Natural killer cell (primary cell): ENCODE measurements at regions not wholly inside any gene's neighbourhood (a gene's known extent, or its start where the extent isn't known, plus 50 kb on each side); places are given as distances from the start of the nearest gene placed in this dataset.

ENCODE experiments used
- ATAC-seq, 3 donors: fragments of 150-1000 bp in 2 of 3; fragments of 200-7000 bp in 1 of 3; cut with Tn5 transposase; 1 replicate in 1 of 3; 2 replicates in 2 of 3; pipeline ENCODE4 v1.10.0; 2021; ENCODE audit warnings: mild to moderate bottlenecking in 2 of 3, moderate library complexity in 2 of 3
- DNase-seq, 2 donors: peaks; one replicate each; pipeline versions ENCODE4 v3.0.0 to v3.0.0-alpha.2; 2013 to 2021; ENCODE audit warnings: mixed read lengths in 1 of 2
- H3K27ac ChIP-seq: one replicate; pipeline ENCODE4 v1.5.1; 2013; ENCODE audit warnings: mild to moderate bottlenecking, low read length
- H3K27me3 ChIP-seq: one replicate; pipeline ENCODE4 v1.6.1; 2013; ENCODE audit warnings: low read length; ENCODE audit not compliant: control insufficient read depth, insufficient read depth
- H3K36me3 ChIP-seq: one replicate; pipeline ENCODE4 v1.6.1; 2013; ENCODE audit warnings: low read length; ENCODE audit not compliant: control insufficient read depth, insufficient read depth
- H3K4me1 ChIP-seq: one replicate; pipeline ENCODE4 v1.6.1; 2013; ENCODE audit warnings: low read length; ENCODE audit not compliant: control insufficient read depth, insufficient read depth
- H3K4me3 ChIP-seq: one replicate; pipeline ENCODE4 v1.5.1; 2013; ENCODE audit warnings: low read length
- H3K9me3 ChIP-seq: one replicate; pipeline ENCODE4 v1.6.1; 2013; ENCODE audit warnings: low read length; ENCODE audit not compliant: control insufficient read depth, insufficient read depth
- H3K27ac Mint-ChIP-seq, 2 donors: one replicate each; pipeline ENCODE4 v1.8.0; 2022; ENCODE audit warnings: mild to moderate bottlenecking in 2 of 2, mixed read lengths in 2 of 2, moderate library complexity in 1 of 2
- H3K27me3 Mint-ChIP-seq, 2 donors: one replicate each; pipeline ENCODE4 v1.8.0; 2022; ENCODE audit warnings: low read depth in 2 of 2, mixed read lengths in 2 of 2
- H3K36me3 Mint-ChIP-seq: one replicate; pipeline ENCODE4 v1.8.0; 2022; ENCODE audit warnings: mixed read lengths
- H3K4me1 Mint-ChIP-seq, 2 donors: one replicate each; pipeline ENCODE4 v1.8.0; 2022; ENCODE audit warnings: mixed read lengths in 2 of 2
- H3K4me3 Mint-ChIP-seq: one replicate; pipeline ENCODE4 v1.8.0; 2022; ENCODE audit warnings: mild to moderate bottlenecking, moderate library complexity, mixed read lengths
- H3K9me3 Mint-ChIP-seq, 2 donors: one replicate each; pipeline ENCODE4 v1.8.0; 2022; ENCODE audit warnings: mixed read lengths in 2 of 2
- CTCF ChIP-seq: fragments of 200-600 bp; IDR thresholded peaks from one replicate; pipeline ENCODE4 v1.8.0; 2022; ENCODE audit warnings: antibody characterized with exemption
- WGBS: methylation state at CpG from one replicate; pipeline ENCODE4 v1.1.7; 2013; ENCODE audit warnings: missing lambda C conversion rate; ENCODE audit not compliant: insufficient coverage; 5-methylcytosine and 5-hydroxymethylcytosine counted together
- intact Hi-C: fragments of 100-400 bp; cut with micrococcal nuclease; formaldehyde crosslinking; loops from one replicate; pipeline ENCODE4 v1.14.2; 2022

GRCh38 chr3:106302451-106303221 is 433.8 kb upstream of the CBLB start:
- no peak overlapping the region for H3K4me3 Mint-ChIP-seq
- intact Hi-C loops = no loop called here
- no peaks in the 10 kb centered on the region for H3K9me3 ChIP-seq
- no peaks in the 10 kb centered on the region for H3K36me3 Mint-ChIP-seq
- ATAC-seq = no peak
- peak in 1 of 2 donors; percentile 33 for DNase-seq
- H3K27me3 ChIP-seq = no peaks in the 10 kb centered on the region
- no peaks in the 10 kb centered on the region for H3K9me3 Mint-ChIP-seq
- TF ChIP-seq CTCF = no peak
- H3K27ac Mint-ChIP-seq = no peak overlapping the region
- no peaks in the 10 kb centered on the region for H3K36me3 ChIP-seq
- H3K4me3 ChIP-seq = no peak overlapping the region
- WGBS = 51% methylated on average over 5 of the region's 5 CpGs
- H3K4me1 ChIP-seq = no peaks in the 10 kb centered on the region
- H3K4me1 Mint-ChIP-seq = peaks cover 12 to 14% of the 10 kb centered on the region in 2 donors
- H3K27ac ChIP-seq = no peak overlapping the region
- H3K27me3 Mint-ChIP-seq = no peaks in the 10 kb centered on the region

- ATAC-seq = no peak
- intact Hi-C loops = no loop called here
- no peak overlapping the region for H3K4me3 Mint-ChIP-seq
Observed at GRCh38 chr3:106303766-106304165, 435.0 kb upstream of the CBLB start.

GRCh38 chr3:106305127-106305526 is 436.3 kb upstream of the CBLB start:
- ATAC-seq (no peak), DNase-seq (no peak)
- Histone ChIP-seq H3K27me3 (no peaks in the 10 kb centered on the region), H3K9me3 (no peaks in the 10 kb centered on the region), H3K4me1 (no peaks in the 10 kb centered on the region), H3K36me3 (no peaks in the 10 kb centered on the region), H3K4me3 (no peak overlapping the region), H3K27ac (no peak overlapping the region)
- Mint-ChIP-seq H3K4me1 (peaks cover 5% of the 10 kb centered on the region in 2 donors), H3K27me3 (no peaks in the 10 kb centered on the region), H3K36me3 (no peaks in the 10 kb centered on the region), H3K27ac (no peak overlapping the region), H3K4me3 (no peak overlapping the region), H3K9me3 (no peaks in the 10 kb centered on the region)
- WGBS = 89% methylated on average over 2 of the region's 2 CpGs
- intact Hi-C loops = no loop called here
- TF ChIP-seq CTCF = no peak

More at GRCh38 chr3:106303766-106304165, 435.0 kb upstream of the CBLB start:
- H3K36me3 ChIP-seq = no peaks in the 10 kb centered on the region
- H3K27me3 ChIP-seq = no peaks in the 10 kb centered on the region
- no peaks in the 10 kb centered on the region for H3K4me1 ChIP-seq
- H3K27me3 Mint-ChIP-seq = no peaks in the 10 kb centered on the region
- DNase-seq = no peak
- H3K36me3 Mint-ChIP-seq = no peaks in the 10 kb centered on the region
- no peak overlapping the region for H3K4me3 ChIP-seq
- H3K9me3 Mint-ChIP-seq = no peaks in the 10 kb centered on the region
- H3K27ac Mint-ChIP-seq = no peak overlapping the region
- peaks cover 12 to 14% of the 10 kb centered on the region in 2 donors for H3K4me1 Mint-ChIP-seq
- no peaks in the 10 kb centered on the region for H3K9me3 ChIP-seq
- H3K27ac ChIP-seq = no peak overlapping the region
- TF ChIP-seq CTCF = no peak

GRCh38 chr3:106305882-106306435 is 437.1 kb upstream of the CBLB start:
- Histone ChIP-seq H3K4me1 (no peaks in the 10 kb centered on the region), H3K27me3 (no peaks in the 10 kb centered on the region), H3K36me3 (no peaks in the 10 kb centered on the region), H3K9me3 (no peaks in the 10 kb centered on the region), H3K4me3 (no peak overlapping the region), H3K27ac (no peak overlapping the region)
- H3K9me3 Mint-ChIP-seq = no peaks in the 10 kb centered on the region
- 97% methylated on average over 1 of the region's 1 CpG for WGBS
- no peak overlapping the region for H3K27ac Mint-ChIP-seq
- H3K36me3 Mint-ChIP-seq = no peaks in the 10 kb centered on the region
- no peak overlapping the region for H3K4me3 Mint-ChIP-seq
- no peaks in the 10 kb centered on the region for H3K27me3 Mint-ChIP-seq
- peaks cover 5% of the 10 kb centered on the region in 2 donors for H3K4me1 Mint-ChIP-seq
- intact Hi-C loops = no loop called here
- ATAC-seq (no peak), DNase-seq (no peak)
- no peak for TF ChIP-seq CTCF
